Caco-2 (cell line): ENCODE measurements at regions not wholly inside any gene's neighbourhood (a gene's known extent, or its start where the extent isn't known, plus 50 kb on each side); places are given as distances from the start of the nearest gene placed in this dataset.

Experiments
- BruUV-seq: library from RNA; stranded (reverse); fragments of 400-500 nt; replicated peaks from 2 replicates; lab custom pipeline; 2021; lab: Mats Ljungman, UMichigan
- CTCF ChIA-PET: fragments of 300-600 bp; sonication (Branson Sonifier 250); formaldehyde crosslinking; loops from one replicate; lab custom pipeline; 2022; ENCODE audit warnings: antibody characterized with exemption; lab: Charles Lee
- POLR2A ChIA-PET: fragments of 300-600 bp; sonication (Branson Sonifier 250); formaldehyde crosslinking; loops from one replicate; lab custom pipeline; 2022; ENCODE audit warnings: antibody characterized with exemption; lab: Charles Lee
- DNase-seq, 2 experiments: peaks; one replicate each; pipeline versions ENCODE4 v3.0.0 to v3.0.0-alpha.2; 2020 to 2022
- H3K27me3 ChIP-seq: replicated peaks from 2 replicates; pipeline ENCODE4 v1.6.0; 2011; ENCODE audit warnings: low read length; ENCODE audit not compliant: control insufficient read depth, insufficient read depth
- H3K36me3 ChIP-seq: 2 replicates; pipeline ENCODE4 v1.5.1; 2011; ENCODE audit warnings: low read length; ENCODE audit not compliant: control insufficient read depth, insufficient read depth
- H3K4me1 ChIP-seq: fragments of 250-450 bp; sonication (Bioruptor Pico); 2 replicates; pipeline ENCODE4 v1.5.1; 2020; ENCODE audit warnings: mild to moderate bottlenecking
- H3K4me3 ChIP-seq: 2 replicates; pipeline ENCODE4 v1.5.1; 2011; ENCODE audit warnings: low read depth, mild to moderate bottlenecking, control low read depth, low read length
- H3K9me3 ChIP-seq: fragments of 250-450 bp; sonication (Bioruptor Pico); 2 replicates; pipeline ENCODE4 v1.5.1; 2020; ENCODE audit warnings: mild to moderate bottlenecking, moderate library complexity
- H3K27ac Mint-ChIP-seq: one replicate; pipeline ENCODE4 v1.8.0; 2022; ENCODE audit warnings: mixed read lengths; ENCODE audit not compliant: unreplicated experiment
- H3K27me3 Mint-ChIP-seq: one replicate; pipeline ENCODE4 v1.8.0; 2022; ENCODE audit warnings: mixed read lengths; ENCODE audit not compliant: insufficient read depth, unreplicated experiment
- H3K36me3 Mint-ChIP-seq: one replicate; pipeline ENCODE4 v1.8.0; 2022; ENCODE audit warnings: mild to moderate bottlenecking, mixed read lengths; ENCODE audit not compliant: insufficient read depth, unreplicated experiment
- H3K4me1 Mint-ChIP-seq: one replicate; pipeline ENCODE4 v1.8.0; 2022; ENCODE audit warnings: low read depth, mixed read lengths; ENCODE audit not compliant: unreplicated experiment
- H3K4me3 Mint-ChIP-seq: one replicate; pipeline ENCODE4 v1.8.0; 2022; ENCODE audit warnings: mild to moderate bottlenecking, moderate library complexity, mixed read lengths; ENCODE audit not compliant: unreplicated experiment
- H3K9me3 Mint-ChIP-seq: one replicate; pipeline ENCODE4 v1.8.0; 2022; ENCODE audit warnings: mixed read lengths; ENCODE audit not compliant: unreplicated experiment
- CTCF ChIP-seq, 2 experiments: fragments of 200-600 bp in 1 of 2; IDR thresholded peaks; 1 replicate in 1 of 2; 2 replicates in 1 of 2; pipeline versions ENCODE4 v1.5.1 to v1.8.0; 2011 to 2022; ENCODE audit warnings: antibody characterized with exemption in 1 of 2, control low read depth in 1 of 2, inconsistent platforms in 1 of 2, low read depth in 1 of 2, low read length in 1 of 2, mild to moderate bottlenecking in 1 of 2, moderate library complexity in 1 of 2; ENCODE audit not compliant: insufficient read depth in 1 of 2, severe bottlenecking in 1 of 2, unreplicated experiment in 1 of 2
- intact Hi-C: fragments of 100-400 bp; cut with micrococcal nuclease; formaldehyde crosslinking; loops from one replicate; pipeline ENCODE4 v1.10.0; 2022; ENCODE audit not compliant: unreplicated experiment

- Histone ChIP-seq H3K27me3 (no peaks in the 10 kb centered on the region), H3K4me3 (no peak overlapping the region), H3K9me3 (no peaks in the 10 kb centered on the region), H3K4me1 (no peaks in the 10 kb centered on the region), H3K36me3 (no peaks in the 10 kb centered on the region)
- ChIA-PET CTCF (no interaction called here), POLR2A (no interaction called here)
- DNase-seq = no peak
- Mint-ChIP-seq H3K4me3 (no peak overlapping the region), H3K4me1 (peaks cover 5% of the 10 kb centered on the region), H3K9me3 (peaks cover 10% of the 10 kb centered on the region), H3K27ac (no peak overlapping the region), H3K36me3 (no peaks in the 10 kb centered on the region), H3K27me3 (no peaks in the 10 kb centered on the region)
- intact Hi-C loops = no loop called here
- no TSS peak for BruUV-seq
- TF ChIP-seq CTCF (IDR thresholded peaks at IDR 0.05; ENCODE audit: insufficient read depth in 1 of 2, low read depth in 1 of 2, low read length in 1 of 2, severe bottlenecking in 1 of 2, unreplicated experiment in 1 of 2) = no peak
These were observed 557.8 kb downstream of the HACE1 start for GRCh38 chr6:104301951-104302350.

GRCh38 chr6:104286641-104287040 lies 573.1 kb downstream of the HACE1 start:
- POLR2A ChIA-PET = no interaction called here
- BruUV-seq = no TSS peak
- intact Hi-C loops = no loop called here
- no peaks in the 10 kb centered on the region for H3K36me3 ChIP-seq
- H3K9me3 Mint-ChIP-seq = no peaks in the 10 kb centered on the region
- H3K27me3 ChIP-seq = no peaks in the 10 kb centered on the region
- no peaks in the 10 kb centered on the region for H3K9me3 ChIP-seq
- no peak for DNase-seq
- no peaks in the 10 kb centered on the region for H3K27me3 Mint-ChIP-seq
- TF ChIP-seq CTCF (IDR thresholded peaks at IDR 0.05; ENCODE audit: insufficient read depth in 1 of 2, low read depth in 1 of 2, low read length in 1 of 2, severe bottlenecking in 1 of 2, unreplicated experiment in 1 of 2) = no peak
- CTCF ChIA-PET = no interaction called here
- no peak overlapping the region for H3K4me3 ChIP-seq
- peaks cover 2% of the 10 kb centered on the region; the same call in 1 of the 2 replicates for H3K4me1 ChIP-seq
- no peaks in the 10 kb centered on the region for H3K36me3 Mint-ChIP-seq
- no peak overlapping the region for H3K27ac Mint-ChIP-seq
- no peak overlapping the region for H3K4me3 Mint-ChIP-seq
- no peaks in the 10 kb centered on the region for H3K4me1 Mint-ChIP-seq

- POLR2A ChIA-PET = no interaction called here
- H3K4me3 ChIP-seq = no peak overlapping the region
- no peak for TF ChIP-seq CTCF (IDR thresholded peaks at IDR 0.05; ENCODE audit: insufficient read depth in 1 of 2, low read depth in 1 of 2, low read length in 1 of 2, severe bottlenecking in 1 of 2, unreplicated experiment in 1 of 2)
- H3K36me3 Mint-ChIP-seq = no peaks in the 10 kb centered on the region
- DNase-seq = no peak
- BruUV-seq = no TSS peak
- H3K4me1 ChIP-seq = peaks cover 5% of the 10 kb centered on the region; the same call in 1 of the 2 replicates
- no peaks in the 10 kb centered on the region for H3K27me3 ChIP-seq
- CTCF ChIA-PET = no interaction called here
- no peaks in the 10 kb centered on the region for H3K27me3 Mint-ChIP-seq
- no peak overlapping the region for H3K27ac Mint-ChIP-seq
- intact Hi-C loops = loop anchor here (5.0 kb wide), 2 partner anchors 42 to 197 kb away; no protein-coding TSS in a partner anchor
- no peaks in the 10 kb centered on the region for H3K4me1 Mint-ChIP-seq
- H3K36me3 ChIP-seq = no peaks in the 10 kb centered on the region
- no peak overlapping the region for H3K4me3 Mint-ChIP-seq
- no peaks in the 10 kb centered on the region for H3K9me3 ChIP-seq
- H3K9me3 Mint-ChIP-seq = peaks cover 4% of the 10 kb centered on the region
These were observed 574.8 kb downstream of the HACE1 start for GRCh38 chr6:104284872-104285271.
